ENCODE measurements at regions not wholly inside any gene's neighbourhood (a gene's known extent, or its start where the extent isn't known, plus 50 kb on each side); places are given as distances from the start of the nearest gene placed in this dataset.

DNA sequence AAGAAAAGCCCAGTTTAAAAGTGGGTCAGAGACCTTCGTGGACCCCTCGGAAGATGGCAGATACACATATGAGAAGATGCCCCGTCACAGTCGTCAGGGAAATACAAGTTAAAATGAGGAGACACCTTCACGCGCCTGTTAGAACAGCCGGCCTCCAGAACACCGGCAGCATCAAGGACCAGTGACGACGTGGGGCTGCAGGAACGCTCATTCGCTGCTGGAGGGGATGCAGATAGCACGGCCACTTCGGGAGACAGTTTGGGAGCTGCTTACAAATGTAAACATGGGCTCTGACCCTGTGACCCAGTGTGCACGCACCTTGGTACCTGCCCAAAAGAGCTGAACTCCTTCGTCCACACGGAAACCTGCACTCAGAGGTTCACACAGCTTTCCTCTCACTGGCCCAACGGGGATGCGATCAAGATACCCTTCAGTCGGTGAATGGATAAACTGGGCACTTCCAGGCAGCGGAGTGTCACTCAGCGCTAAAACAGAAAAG, 83.7 kb upstream of the CTDP1 start:
- TF ChIP-seq, protein P1, sequence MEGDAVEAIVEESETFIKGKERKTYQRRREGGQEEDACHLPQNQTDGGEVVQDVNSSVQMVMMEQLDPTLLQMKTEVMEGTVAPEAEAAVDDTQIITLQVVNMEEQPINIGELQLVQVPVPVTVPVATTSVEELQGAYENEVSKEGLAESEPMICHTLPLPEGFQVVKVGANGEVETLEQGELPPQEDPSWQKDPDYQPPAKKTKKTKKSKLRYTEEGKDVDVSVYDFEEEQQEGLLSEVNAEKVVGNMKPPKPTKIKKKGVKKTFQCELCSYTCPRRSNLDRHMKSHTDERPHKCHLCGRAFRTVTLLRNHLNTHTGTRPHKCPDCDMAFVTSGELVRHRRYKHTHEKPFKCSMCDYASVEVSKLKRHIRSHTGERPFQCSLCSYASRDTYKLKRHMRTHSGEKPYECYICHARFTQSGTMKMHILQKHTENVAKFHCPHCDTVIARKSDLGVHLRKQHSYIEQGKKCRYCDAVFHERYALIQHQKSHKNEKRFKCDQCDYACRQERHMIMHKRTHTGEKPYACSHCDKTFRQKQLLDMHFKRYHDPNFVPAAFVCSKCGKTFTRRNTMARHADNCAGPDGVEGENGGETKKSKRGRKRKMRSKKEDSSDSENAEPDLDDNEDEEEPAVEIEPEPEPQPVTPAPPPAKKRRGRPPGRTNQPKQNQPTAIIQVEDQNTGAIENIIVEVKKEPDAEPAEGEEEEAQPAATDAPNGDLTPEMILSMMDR (IDR thresholded peaks at IDR 0.05; ENCODE audit: insufficient read depth, low read depth, low read length): no peak
- TF ChIP-seq EZH2 (IDR thresholded peaks at IDR 0.05; ENCODE audit: insufficient read depth, low read length): no peak

Data from astrocyte (in vitro differentiated cells and primary cell).